Stimulated activated CD4-positive, alpha-beta T cell treated with anti-CD3 and anti-CD28 coated beads, Interleukin-12 subunit alpha, Interleukin-12 subunit beta, amount 100 ng/mL, for 48 hours (primary cell): ENCODE measurements at regions not wholly inside any gene's neighbourhood (a gene's known extent, or its start where the extent isn't known, plus 50 kb on each side); places are given as distances from the start of the nearest gene placed in this dataset.
"Not testable (repeated sequence)": the region's sequence is repeated elsewhere in the genome, so short reads cannot be mapped to it uniquely, and the experiment has no call there.

ENCODE experiments used
- DNase-seq, 3 donors: peaks; one replicate each; pipeline ENCODE4 v3.0.0-alpha.2; 2020; ENCODE audit warnings: low read depth in 2 of 3, low spot score in 1 of 3

DNA sequence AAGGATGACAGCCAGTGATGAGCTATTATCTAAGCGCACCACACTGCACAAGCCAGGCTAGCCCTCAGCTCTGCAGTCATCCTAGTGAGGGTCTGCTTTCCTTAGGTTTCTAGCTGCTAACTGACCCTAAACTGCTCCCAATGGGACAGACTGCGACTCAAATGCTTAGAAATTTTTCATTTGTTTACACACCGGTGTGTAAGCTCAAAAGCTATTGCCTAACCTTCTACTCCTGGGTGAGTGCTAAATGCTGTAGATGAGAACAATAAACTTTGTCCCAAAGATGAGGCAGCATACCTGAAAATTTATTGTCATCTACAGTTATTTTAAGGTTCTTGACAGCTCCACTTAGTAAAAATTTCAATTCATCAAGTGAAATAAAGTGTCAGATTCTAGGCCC is 311.4 kb downstream of the TMEM167A start:
- DNase-seq = no peak

DNA sequence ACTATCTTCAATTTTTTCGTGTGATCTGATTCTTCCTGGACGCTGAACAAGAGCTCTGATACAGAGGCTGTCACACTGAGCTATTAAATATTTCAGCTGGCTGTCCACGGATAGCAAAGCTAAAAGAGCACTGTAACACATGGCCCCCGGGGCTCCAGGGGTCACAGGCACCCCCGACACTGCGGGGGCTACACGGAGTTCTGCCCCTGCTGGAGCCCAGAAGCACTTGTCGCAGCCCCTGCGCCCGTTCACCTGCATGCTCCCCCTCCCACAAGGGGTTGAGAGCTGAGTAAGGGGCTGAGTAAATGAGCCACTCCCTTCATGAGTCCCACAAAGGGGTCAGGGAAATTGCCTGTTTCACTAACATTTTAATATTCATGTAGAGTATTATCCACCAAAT is 316.3 kb downstream of the TMEM167A start:
- no peak for DNase-seq

DNA sequence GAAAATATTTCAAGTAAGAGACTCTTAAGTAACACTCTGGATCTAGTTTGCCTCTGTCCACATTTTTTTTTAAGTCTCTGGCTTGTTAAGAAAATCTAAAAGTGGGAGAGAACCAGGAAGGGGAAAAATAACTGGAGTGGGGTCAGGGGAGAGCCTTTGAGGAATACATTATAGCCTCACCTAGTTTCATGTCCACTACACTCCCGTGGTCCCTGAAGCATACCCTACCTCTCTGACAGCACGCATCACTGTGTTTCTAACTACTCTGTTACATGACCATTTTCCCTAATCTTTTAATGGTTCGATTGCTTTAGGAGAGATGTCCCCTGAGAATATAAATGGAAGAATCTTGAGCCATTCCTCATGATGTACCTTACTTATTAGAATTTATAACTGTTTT is 318.3 kb downstream of the TMEM167A start:
- DNase-seq = no peak

DNA sequence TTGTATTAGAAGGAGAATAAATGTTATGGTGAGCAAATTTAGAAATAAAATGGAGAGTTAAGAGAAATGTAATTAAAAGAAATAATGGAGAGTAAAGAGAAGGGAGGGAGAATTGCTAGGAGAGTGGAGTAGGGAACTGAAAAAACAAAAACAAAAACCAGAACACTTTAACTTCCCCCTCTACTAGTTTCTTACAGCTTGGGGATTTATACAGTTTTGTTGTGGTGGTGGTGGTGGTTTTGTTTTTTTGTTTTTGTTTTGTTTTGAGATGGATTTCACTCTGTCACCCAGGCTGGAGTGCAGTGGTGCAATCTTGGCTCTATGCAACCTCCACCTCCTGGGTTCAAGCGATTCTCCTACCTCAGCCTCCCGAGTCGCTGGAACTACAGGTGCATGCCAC is 322.4 kb downstream of the TMEM167A start:
- DNase-seq = no peak

DNA sequence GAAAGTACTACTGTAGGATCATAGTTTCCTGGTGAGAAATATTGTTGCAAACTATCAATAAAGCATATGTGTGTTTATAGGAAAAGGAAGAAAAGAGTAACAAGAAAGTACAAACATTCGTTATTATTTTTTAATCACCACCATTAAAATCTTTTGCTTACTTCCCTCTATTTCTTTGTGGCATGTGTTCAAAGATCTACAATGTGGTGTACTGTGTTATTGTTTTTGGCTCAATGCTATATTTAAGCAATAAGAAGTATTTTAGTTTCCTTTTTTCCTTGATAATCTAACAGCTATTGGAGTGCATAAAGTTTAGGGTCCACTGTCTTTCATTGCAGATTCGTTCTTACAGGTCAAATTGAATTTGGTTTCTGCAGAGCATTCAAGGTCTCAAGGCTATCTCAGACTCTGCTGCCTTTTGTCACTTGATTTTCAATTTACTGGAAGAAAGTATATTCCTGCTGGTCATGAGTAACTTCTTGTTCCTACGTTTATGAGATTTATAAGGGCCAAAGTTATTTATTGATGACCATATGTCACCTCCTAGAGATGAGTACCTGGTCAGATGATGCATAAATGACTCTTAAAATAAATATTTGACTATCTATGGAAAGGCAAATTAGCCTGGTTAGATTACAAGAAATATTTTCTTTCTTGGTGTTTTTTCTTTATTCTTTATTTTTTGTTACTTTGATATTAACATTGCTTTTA is 323.0 kb downstream of the TMEM167A start:
- DNase-seq = no peak

DNA sequence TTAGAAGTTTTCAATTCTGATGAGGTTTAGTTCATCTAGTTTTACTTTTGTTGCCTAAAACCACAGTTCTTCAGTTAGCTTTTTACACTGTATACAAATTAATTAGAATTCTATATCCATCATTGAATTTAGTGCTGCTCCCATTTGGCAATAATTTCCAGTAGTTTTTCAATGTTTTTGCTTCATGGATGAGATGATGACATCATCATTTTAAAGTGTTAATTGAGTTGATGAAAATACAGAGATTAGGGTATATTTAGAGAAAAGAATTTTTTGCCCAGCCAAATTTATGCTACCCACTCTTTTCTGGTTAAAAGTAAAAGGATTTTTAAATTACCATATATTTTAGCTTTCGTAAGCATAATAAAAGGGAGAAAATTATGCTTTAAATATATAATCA is 323.8 kb downstream of the TMEM167A start:
- no peak for DNase-seq

DNA sequence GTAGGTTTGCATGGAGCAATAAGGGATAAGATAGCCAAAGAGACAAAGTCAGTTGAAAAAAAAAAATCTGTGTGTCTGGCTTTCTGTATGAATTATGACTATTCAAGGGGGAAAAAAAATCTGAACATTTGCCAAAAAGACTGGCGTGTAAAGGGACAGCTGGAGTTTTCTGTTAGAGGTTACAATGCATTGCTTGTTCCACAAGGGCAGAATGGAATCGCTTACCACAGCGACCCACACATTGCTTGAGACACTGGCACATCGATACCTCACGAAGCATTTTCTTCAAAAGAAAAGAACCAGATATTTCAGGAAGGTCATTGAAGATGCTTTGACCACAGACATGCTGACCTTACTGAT is 327.8 kb downstream of the TMEM167A start:
- DNase-seq = no peak

DNA sequence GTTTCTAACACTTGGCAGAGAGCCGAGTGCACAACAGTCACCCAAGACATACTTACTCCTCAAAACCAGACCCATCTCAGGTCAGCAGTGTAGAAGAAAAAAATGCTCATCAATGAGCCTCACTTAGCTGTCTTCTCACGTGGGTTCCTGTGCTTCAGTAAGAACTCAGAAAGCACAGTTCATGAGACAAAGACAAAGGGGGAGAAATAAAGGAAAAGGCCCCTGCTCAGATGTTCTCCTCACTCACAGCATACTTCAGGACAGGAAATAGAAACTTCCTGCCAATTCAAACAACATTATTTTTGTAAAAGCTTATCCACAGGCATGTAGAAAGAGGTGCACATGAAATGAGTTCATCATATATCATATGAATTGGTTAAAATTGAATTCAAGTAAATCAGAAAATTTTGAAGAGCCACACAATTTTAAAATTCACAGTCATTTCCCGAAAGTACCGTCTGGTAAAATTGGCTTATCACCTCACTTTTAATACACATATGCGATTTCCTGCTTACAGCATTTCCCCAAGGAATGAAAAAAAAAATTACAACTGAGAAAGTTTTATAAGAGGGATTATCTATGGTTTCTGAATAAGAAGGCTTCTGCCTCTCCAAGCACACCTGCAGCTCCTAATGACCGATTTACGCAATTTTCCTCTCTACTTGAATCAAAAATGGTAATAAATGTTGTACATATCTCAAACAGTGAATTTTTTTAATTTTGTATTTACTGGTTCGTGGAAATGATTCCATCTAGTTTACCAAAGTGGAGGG is 328.3 kb downstream of the TMEM167A start:
- DNase-seq = no peak

DNA sequence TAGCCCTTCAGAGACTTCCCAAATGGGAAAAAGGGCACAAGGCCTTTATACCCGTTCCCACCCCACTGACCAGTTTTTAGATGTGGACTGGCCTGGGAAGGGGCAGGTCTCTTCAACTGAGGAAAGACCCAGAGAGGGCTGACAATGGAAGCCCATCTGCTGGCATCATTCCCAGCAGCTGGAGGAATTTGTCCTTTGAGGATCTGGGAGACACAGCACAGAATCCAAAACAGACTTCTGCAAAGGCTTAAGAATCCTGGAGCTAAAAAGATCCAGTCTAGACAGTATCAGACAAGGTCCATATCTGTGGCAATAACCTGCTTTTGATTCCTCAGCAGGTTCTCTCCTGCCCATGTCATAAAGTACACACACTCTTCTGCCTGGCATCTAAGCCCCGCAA is 329.2 kb downstream of the TMEM167A start:
- no peak for DNase-seq

DNA sequence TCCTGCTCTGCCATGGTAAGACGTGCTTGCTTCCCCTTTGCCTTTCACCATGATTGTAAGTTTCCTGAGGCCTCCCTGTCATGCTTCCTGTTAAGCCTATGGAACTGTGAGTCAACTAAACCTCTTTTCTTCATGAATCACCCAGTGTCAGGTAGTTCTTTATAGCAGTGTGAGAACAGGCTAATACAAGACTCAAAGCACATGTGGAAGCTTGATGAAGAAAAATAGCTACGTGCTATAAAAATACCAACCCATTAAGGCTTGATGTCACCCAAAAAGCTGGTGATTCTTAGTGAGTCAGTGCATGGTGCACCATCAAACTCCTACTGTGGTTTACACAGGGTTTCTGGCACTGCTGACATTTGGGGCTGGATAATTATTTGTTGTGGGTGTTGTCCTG is 332.2 kb downstream of the TMEM167A start:
- no peak for DNase-seq

DNA sequence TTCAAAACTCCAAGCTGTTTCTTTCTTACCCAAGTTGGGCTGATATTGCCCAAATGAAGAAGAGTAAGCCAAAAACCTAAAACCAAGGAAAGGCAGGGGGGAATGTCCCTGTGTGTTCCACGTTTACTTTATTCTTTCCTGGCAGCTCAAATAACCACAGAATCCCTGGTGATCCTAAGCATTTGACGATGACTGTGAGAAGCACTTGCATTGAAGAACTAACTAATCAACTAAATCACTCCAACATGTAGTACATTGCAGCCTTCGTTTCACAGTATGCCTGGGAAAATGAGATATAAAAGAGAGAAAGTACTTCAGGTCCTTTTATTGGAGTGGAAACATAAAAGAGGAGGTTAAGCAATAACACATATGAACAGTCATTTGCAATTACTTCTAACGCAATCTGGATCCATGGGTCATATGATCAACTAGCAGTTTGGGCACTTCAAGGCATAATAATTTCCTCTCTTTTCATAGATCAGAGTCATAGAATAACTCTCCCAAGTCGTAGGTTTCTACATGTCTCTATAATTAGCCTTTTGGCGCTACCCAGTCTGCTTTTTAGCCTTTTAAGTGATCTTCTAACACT is 338.4 kb downstream of the TMEM167A start:
- DNase-seq = no peak

DNA sequence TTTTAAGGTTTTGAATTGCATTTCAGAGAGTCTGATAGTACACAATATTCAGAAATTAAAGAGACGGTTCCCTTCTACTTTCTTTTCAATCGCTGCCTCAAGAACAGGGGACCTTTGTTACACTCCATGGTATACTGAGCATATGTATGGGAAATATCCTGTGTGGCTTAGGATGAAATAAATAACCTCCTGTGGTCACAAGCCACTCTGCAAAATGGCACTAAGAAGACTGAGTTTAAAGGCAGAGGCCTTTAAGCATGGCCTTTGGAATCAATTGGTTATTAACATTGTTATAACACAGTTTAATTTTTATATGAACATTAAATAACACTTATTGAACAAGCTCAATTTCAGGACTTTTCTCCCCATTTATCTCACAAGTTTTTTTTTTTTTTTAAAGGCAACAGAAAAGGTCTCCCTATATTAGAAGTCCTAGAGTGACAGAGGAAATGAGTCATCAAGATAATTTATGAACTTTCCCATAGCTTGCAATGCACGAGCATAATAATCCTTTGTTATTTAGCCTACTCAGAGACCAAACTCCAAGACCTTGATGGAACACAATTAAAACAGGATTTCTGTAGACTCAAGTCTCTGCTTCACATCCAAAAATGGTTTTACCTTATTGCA is 341.9 kb downstream of the TMEM167A start:
- DNase-seq = no peak

DNA sequence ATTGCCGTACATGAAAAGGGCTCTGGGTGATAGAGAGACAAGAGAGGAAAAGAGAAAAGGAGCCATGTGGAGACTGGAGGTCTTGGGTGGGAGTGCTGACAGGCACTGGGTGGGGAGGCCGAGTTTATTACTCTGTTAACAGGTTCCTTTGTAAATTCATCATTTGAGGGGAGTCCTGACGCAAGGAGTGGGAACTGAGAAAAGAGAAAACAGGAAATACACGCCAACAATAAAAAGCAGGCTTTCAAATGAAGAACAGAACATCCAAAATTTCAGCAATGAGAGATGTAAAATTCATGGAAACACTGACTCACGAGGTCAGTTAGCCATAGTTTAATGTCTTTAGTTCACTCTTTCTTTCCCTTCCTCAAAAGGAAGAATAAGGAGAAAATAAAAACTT is 342.8 kb downstream of the TMEM167A start:
- DNase-seq = no peak

DNA sequence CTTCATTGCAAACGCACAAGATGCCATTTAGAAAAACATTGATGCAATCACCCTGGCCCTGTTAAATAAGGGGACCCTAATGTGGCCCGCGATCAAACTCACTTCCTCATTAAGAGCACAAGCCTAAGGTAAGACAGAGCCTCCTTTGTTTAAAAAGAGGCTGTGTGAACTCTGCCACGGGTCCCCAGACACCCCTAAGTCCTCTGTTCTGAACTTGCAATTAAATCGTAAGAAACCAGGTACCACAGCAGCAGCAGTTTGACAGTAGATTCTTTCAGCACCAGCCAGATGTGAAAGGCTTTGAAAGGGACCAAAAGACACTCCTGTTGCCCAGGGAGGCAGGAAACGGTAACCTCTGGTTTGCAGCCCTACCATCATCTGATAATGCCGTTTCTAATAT is 346.3 kb downstream of the TMEM167A start:
- DNase-seq = no peak

DNA sequence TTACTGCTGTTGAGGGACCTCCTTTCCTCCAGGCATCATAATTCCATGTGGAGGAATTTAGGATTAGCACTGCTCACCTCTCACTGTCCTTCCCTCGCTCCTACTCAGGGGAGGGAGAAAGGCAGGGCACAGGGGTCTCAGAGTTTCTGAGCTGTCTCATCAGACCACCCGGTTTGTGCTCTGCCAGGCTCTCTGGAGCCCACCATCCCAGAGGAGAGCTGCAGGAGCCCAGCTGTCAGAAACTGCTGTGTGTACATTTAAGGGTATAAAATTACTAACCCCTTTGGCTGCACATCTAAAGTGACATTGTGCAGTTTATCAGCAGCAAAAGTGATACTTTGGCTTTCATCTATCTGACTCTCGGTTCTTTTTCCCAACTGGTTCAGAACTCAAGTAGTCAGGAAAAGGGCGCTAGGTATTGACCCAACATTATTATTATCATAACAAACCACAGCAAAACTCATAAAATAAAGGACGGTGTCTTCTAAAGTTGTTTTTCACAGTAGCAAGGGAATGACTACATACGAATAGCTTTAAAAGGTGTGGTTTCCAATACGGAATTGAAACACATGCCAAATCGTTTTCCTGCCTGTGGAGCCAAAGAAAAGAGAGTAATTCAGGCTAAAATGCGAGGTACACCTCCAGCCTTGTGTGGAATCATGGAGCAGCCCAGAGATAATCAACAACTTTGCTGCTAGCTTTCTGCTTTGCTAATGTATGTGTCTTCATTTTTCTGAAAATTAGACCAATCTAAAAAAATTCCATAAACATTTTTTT is 348.1 kb downstream of the TMEM167A start:
- DNase-seq = no peak

DNA sequence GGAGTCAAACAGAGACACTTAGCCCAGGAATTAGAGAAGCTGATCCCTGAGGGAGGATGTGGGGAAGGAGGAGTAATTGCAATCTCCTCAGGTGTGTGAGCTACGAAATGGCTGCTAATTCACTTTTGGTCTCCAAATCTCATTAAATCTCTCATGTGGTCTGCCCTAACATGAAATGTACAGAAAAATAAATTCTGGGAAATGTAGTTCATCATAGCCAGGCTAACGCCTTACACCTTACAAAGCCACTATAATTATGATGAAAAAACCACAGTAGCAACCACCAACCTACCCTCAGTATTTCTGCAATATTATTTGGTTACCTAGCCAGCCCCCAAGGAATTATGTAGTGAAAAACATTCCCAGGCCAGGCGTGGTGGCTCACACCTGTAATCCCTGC is 354.0 kb downstream of the TMEM167A start:
- DNase-seq = no peak

DNA sequence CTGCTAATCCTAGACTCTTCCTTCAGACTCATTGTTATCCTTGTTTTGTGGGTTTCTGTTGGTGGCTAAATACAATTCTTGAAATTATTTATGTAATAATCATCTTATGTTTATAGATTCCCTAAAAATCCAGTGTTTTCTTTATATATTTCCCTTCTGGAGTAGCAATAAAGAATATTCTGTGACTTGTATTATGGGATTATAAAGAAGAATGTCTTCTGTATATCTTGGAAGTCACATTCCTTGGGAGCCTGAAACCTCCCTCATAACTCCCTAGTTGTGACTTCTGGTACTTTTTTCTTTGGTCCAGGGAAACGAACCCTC is 356.1 kb downstream of the TMEM167A start:
- DNase-seq = no peak

DNA sequence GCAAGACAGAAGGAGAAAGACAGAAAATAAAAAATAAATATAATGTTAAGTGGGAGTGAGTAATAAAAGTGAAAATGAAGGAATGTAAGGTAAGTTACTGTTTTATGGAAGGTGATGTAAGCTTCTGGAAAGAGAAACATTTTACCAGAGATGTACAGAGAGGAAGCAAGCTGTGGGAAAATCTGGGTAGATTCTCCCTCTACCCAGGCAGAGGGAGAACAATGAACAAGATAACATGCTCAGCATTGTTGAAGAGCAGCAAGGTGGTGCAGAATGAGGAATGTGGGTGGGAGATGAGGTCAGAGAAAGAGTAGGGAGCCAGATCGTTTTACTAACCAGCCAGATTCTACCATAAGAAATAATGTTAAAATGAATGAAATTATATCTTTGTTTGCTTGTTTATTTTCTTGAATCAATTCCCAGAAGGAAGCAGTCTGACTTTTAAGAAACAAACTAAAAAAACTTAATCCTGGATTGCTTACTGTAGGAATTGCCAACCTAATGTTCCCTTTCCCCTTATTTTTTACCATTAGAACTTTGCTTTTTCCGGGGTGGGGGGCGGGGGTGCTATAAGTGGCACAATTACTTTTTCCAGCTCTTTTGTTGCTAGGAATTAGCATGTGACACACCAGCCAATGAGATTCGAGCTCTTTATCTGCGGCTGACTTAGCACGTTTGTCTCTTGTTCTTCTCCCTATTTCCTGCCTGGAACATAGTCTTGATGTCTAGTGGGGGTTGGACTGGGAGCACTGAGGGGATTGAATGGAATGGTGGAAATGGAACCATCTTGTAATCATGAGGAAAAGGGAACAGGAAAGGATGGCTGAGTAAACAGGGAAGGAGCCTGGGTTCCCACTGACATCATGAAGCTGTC is 356.7 kb downstream of the TMEM167A start:
- no peak for DNase-seq

DNA sequence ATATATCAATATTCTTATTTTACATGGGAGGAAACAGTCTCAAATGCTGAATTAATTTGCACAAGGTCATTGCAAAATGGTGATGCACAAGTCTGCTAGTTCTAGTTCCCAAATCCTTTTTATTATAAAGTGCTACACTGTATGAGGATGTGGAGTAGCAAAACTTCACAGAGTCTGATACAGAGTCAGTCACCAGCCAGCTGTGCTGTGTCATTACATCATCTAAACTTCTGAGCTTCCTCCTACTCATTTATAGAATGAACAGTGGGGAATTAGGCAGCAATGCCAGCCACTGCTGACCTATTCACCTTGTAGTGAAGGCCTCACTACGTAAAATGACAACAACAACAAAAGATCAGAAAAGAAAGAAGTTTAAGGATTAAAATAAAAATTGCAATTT is 357.8 kb downstream of the TMEM167A start:
- DNase-seq = no peak

DNA sequence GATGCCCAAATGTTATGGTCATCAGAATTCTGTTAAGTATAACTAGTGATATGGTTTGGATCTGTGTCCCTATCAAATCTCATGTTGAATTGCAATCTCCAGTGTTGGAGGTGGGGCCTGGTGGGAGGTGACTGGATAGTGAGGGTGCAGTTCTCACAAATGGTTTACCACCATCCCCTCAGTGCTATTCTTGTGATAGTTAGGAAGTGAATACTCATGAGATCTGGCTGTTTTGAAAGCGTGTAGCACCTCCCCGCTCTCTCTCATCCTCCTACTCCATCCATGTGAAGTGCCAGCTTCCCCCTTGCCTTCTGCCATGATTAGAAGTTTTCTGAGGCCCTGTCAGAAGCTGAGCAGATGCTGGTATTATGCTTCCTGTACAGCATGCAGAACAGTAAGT is 359.5 kb downstream of the TMEM167A start:
- DNase-seq = no peak

DNA sequence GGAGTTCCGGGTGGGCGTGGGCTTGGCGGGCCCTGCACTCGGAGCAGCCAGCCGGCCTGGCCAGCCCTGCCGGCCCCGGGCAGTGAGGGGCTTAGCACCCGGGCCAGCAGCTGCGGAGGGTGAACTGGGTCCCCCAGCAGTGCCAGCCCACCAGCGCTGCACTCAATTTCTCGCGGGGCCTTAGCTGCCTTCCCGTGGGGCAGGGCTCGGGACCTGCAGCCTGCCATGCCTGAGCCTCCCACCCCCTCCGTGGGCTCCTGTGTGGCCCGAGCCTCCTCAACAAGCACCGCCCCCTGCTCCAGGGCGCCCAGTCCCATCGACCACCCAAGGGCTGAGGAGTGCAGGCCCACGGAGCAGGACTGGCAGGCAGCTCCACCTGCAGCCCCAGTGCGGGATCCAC is 362.5 kb downstream of the TMEM167A start:
- DNase-seq = not testable (repeated sequence)
